T-cell (primary cell): ENCODE measurements at regions not wholly inside any gene's neighbourhood (a gene's known extent, or its start where the extent isn't known, plus 50 kb on each side); places are given as distances from the start of the nearest gene placed in this dataset.

Experiments
- ATAC-seq, 4 experiments: fragments of 200-7000 bp in 3 of 4; fragments of 150-1000 bp in 1 of 4; cut with Tn5 transposase; replicated peaks in 1 of 4; 1 replicate in 3 of 4; 2 replicates in 1 of 4; pipeline ENCODE4 v1.10.0; 2021; ENCODE audit warnings: moderate library complexity in 3 of 4, mild to moderate bottlenecking in 2 of 4, moderate number of reproducible peaks in 1 of 4
- CTCF ChIA-PET, 2 donors: fragments of 300-600 bp; sonication (Branson Sonifier 250); formaldehyde crosslinking; loops; one replicate each; lab custom pipeline; 2022; ENCODE audit warnings: antibody characterized with exemption in 2 of 2; lab: Charles Lee
- POLR2A ChIA-PET, 2 donors: fragments of 300-600 bp; sonication (Branson Sonifier 250); formaldehyde crosslinking; loops; one replicate each; lab custom pipeline; 2022; ENCODE audit warnings: antibody characterized with exemption in 2 of 2; lab: Charles Lee
- DNase-seq, 35 experiments: peaks; one replicate each; pipeline versions ENCODE4 v3.0.0 to v3.0.0-alpha.2; 2013 to 2023
- H3K27ac ChIP-seq: one replicate; pipeline ENCODE4 v1.5.1; 2013; ENCODE audit warnings: low read length
- H3K27me3 ChIP-seq, 2 experiments: replicated peaks in 1 of 2; 1 replicate in 1 of 2; 2 replicates in 1 of 2; pipeline versions ENCODE4 v1.6.1 to v1.7.0; 2013; ENCODE audit warnings: low read length in 1 of 2, mixed read lengths in 1 of 2; ENCODE audit not compliant: control insufficient read depth in 2 of 2, insufficient read depth in 2 of 2; ENCODE audit errors: extremely low read depth in 1 of 2
- H3K36me3 ChIP-seq, 2 donors: 1 replicate in 1 of 2; 2 replicates in 1 of 2; pipeline versions ENCODE4 v1.6.1 to v1.7.0; 2013; ENCODE audit warnings: low read length in 1 of 2; ENCODE audit not compliant: control insufficient read depth in 2 of 2, insufficient read depth in 1 of 2; ENCODE audit errors: extremely low read depth in 1 of 2
- H3K4me1 ChIP-seq, 2 experiments: 1 replicate in 1 of 2; 2 replicates in 1 of 2; pipeline versions ENCODE4 v1.6.1 to v1.7.0; 2013; ENCODE audit warnings: low read length in 2 of 2, mixed read lengths in 1 of 2; ENCODE audit not compliant: insufficient read depth in 2 of 2, control insufficient read depth in 1 of 2; ENCODE audit errors: extremely low read depth in 1 of 2
- H3K4me3 ChIP-seq, 2 donors: 1 replicate in 1 of 2; 2 replicates in 1 of 2; pipeline versions ENCODE4 v1.5.1 to v1.7.0; 2013; ENCODE audit warnings: mild to moderate bottlenecking in 2 of 2, low read length in 1 of 2, moderate library complexity in 1 of 2; ENCODE audit not compliant: control insufficient read depth in 1 of 2; ENCODE audit errors: extremely low read depth in 1 of 2
- H3K9me3 ChIP-seq: 2 replicates; pipeline ENCODE4 v1.7.0; 2013
- H3K27ac Mint-ChIP-seq, 2 donors: one replicate each; pipeline ENCODE4 v1.8.0; 2020 to 2021; ENCODE audit warnings: mild to moderate bottlenecking in 2 of 2, mixed read lengths in 2 of 2
- H3K27me3 Mint-ChIP-seq, 2 donors: one replicate each; pipeline ENCODE4 v1.8.0; 2021 to 2022; ENCODE audit warnings: mixed read lengths in 2 of 2
- H3K36me3 Mint-ChIP-seq: one replicate; pipeline ENCODE4 v1.8.0; 2021; ENCODE audit warnings: mixed read lengths
- H3K4me1 Mint-ChIP-seq, 3 donors: one replicate each; pipeline ENCODE4 v1.8.0; 2020 to 2022; ENCODE audit warnings: mixed read lengths in 3 of 3, mild to moderate bottlenecking in 1 of 3
- H3K4me3 Mint-ChIP-seq, 3 donors: one replicate each; pipeline ENCODE4 v1.8.0; 2020 to 2022; ENCODE audit warnings: mild to moderate bottlenecking in 3 of 3, mixed read lengths in 3 of 3, moderate library complexity in 3 of 3
- H3K9me3 Mint-ChIP-seq, 3 donors: one replicate each; pipeline ENCODE4 v1.8.0; 2020 to 2022; ENCODE audit warnings: mixed read lengths in 3 of 3
- WGBS: methylation state at CpG from one replicate; pipeline ENCODE4 v1.1.5; 2013; ENCODE audit warnings: missing lambda C conversion rate; ENCODE audit not compliant: insufficient coverage; 5-methylcytosine and 5-hydroxymethylcytosine counted together

GRCh38 chr4:52249581-52249980, 198.5 kb downstream of the SPATA18 start:
- CTCF ChIA-PET, result no interaction called here
- no peaks in the 10 kb centered on the region for H3K4me1 Mint-ChIP-seq
- Histone ChIP-seq H3K4me1 (no peaks in the 10 kb centered on the region), H3K27me3 (no peaks in the 10 kb centered on the region), H3K27ac (no peak overlapping the region), H3K9me3 (peaks cover 3% of the 10 kb centered on the region), H3K4me3 (no peak overlapping the region), H3K36me3 (no peaks in the 10 kb centered on the region)
- POLR2A ChIA-PET, result no interaction called here
- no peaks in the 10 kb centered on the region for H3K27me3 Mint-ChIP-seq
- DNase-seq, result no peak
- H3K9me3 Mint-ChIP-seq, result peaks cover 14 to 17% (median 16%) of the 10 kb centered on the region in 3 donors
- 80% methylated on average over 1 of the region's 2 CpGs for WGBS
- no peaks in the 10 kb centered on the region for H3K36me3 Mint-ChIP-seq
- no peak for ATAC-seq
- H3K4me3 Mint-ChIP-seq, result no peak overlapping the region
- H3K27ac Mint-ChIP-seq, result no peak overlapping the region

GRCh38 chr4:52250154-52250553, 199.1 kb downstream of the SPATA18 start:
- Mint-ChIP-seq H3K4me3 (no peak overlapping the region), H3K27me3 (no peaks in the 10 kb centered on the region), H3K36me3 (no peaks in the 10 kb centered on the region), H3K4me1 (no peaks in the 10 kb centered on the region), H3K27ac (no peak overlapping the region), H3K9me3 (peaks cover 14 to 17% (median 16%) of the 10 kb centered on the region in 3 donors)
- Histone ChIP-seq H3K27me3 (no peaks in the 10 kb centered on the region), H3K9me3 (peaks cover 3% of the 10 kb centered on the region), H3K4me1 (no peaks in the 10 kb centered on the region), H3K27ac (no peak overlapping the region), H3K36me3 (no peaks in the 10 kb centered on the region), H3K4me3 (no peak overlapping the region)
- DNase-seq, result no peak
- ChIA-PET CTCF (no interaction called here), POLR2A (no interaction called here)
- WGBS, result 50% methylated on average over 2 of the region's 2 CpGs
- ATAC-seq, result no peak

- Mint-ChIP-seq H3K27ac (no peak overlapping the region), H3K4me1 (no peaks in the 10 kb centered on the region), H3K9me3 (peaks cover 14 to 16% (median 14%) of the 10 kb centered on the region in 3 donors), H3K4me3 (no peak overlapping the region), H3K27me3 (no peaks in the 10 kb centered on the region), H3K36me3 (no peaks in the 10 kb centered on the region)
- DNase-seq, result no peak
- Histone ChIP-seq H3K27ac (no peak overlapping the region), H3K36me3 (no peaks in the 10 kb centered on the region), H3K9me3 (peaks cover 3% of the 10 kb centered on the region), H3K4me1 (no peaks in the 10 kb centered on the region), H3K4me3 (no peak overlapping the region), H3K27me3 (no peaks in the 10 kb centered on the region)
- CTCF ChIA-PET, result interaction anchor here in 1 of 2 donors (0.6 kb wide), 1 partner anchor 371 kb away, joined by 5 read pairs; no protein-coding TSS in a partner anchor
- POLR2A ChIA-PET, result no interaction called here
- 89% methylated on average over 1 of the region's 2 CpGs for WGBS
- no peak for ATAC-seq
These were observed 200.8 kb downstream of the SPATA18 start for GRCh38 chr4:52251864-52252263.

- 100% methylated on average over 1 of the region's 5 CpGs for WGBS
- Histone ChIP-seq H3K27me3 (no peaks in the 10 kb centered on the region), H3K27ac (no peak overlapping the region), H3K36me3 (no peaks in the 10 kb centered on the region), H3K4me3 (no peak overlapping the region), H3K9me3 (peaks cover 3% of the 10 kb centered on the region), H3K4me1 (no peaks in the 10 kb centered on the region)
- Mint-ChIP-seq H3K4me3 (no peak overlapping the region), H3K4me1 (no peaks in the 10 kb centered on the region), H3K36me3 (no peaks in the 10 kb centered on the region), H3K27me3 (no peaks in the 10 kb centered on the region), H3K9me3 (peaks cover 13 to 16% (median 14%) of the 10 kb centered on the region in 3 donors), H3K27ac (no peak overlapping the region)
- ATAC-seq, result no peak
- ChIA-PET POLR2A (no interaction called here), CTCF (no interaction called here)
- DNase-seq, result no peak
These were observed 201.9 kb downstream of the SPATA18 start for GRCh38 chr4:52253025-52253424.

- H3K27me3 ChIP-seq, result no peaks in the 10 kb centered on the region
- H3K27me3 Mint-ChIP-seq, result no peaks in the 10 kb centered on the region
- no peak overlapping the region for H3K4me3 ChIP-seq
- DNase-seq (no peak), ATAC-seq (no peak)
- H3K4me1 ChIP-seq, result no peaks in the 10 kb centered on the region
- H3K9me3 Mint-ChIP-seq, result peaks cover 13 to 14% (median 13%) of the 10 kb centered on the region in 3 donors
- CTCF ChIA-PET, result no interaction called here
- no peak overlapping the region for H3K27ac Mint-ChIP-seq
- H3K36me3 ChIP-seq, result no peaks in the 10 kb centered on the region
- no peaks in the 10 kb centered on the region for H3K4me1 Mint-ChIP-seq
- no peaks in the 10 kb centered on the region for H3K36me3 Mint-ChIP-seq
- no peak overlapping the region for H3K4me3 Mint-ChIP-seq
- H3K27ac ChIP-seq, result no peak overlapping the region
- WGBS, result no CpG with 5 or more reads among the region's 2 CpGs
- POLR2A ChIA-PET, result no interaction called here
- peaks cover 3% of the 10 kb centered on the region for H3K9me3 ChIP-seq
These were observed 205.4 kb downstream of the SPATA18 start for GRCh38 chr4:52256522-52256921.

- ChIA-PET CTCF (no interaction called here), POLR2A (no interaction called here)
- H3K27ac ChIP-seq, result no peak overlapping the region
- no peaks in the 10 kb centered on the region for H3K9me3 Mint-ChIP-seq
- no peaks in the 10 kb centered on the region for H3K27me3 ChIP-seq
- no peaks in the 10 kb centered on the region for H3K9me3 ChIP-seq
- H3K36me3 ChIP-seq, result no peaks in the 10 kb centered on the region
- no peaks in the 10 kb centered on the region for H3K4me1 Mint-ChIP-seq
- DNase-seq, result no peak
- H3K36me3 Mint-ChIP-seq, result no peaks in the 10 kb centered on the region
- H3K4me3 ChIP-seq, result no peak overlapping the region
- no peaks in the 10 kb centered on the region for H3K4me1 ChIP-seq
- no peak overlapping the region for H3K27ac Mint-ChIP-seq
- no peak overlapping the region for H3K4me3 Mint-ChIP-seq
- no peaks in the 10 kb centered on the region for H3K27me3 Mint-ChIP-seq
- WGBS, result 80% methylated on average over 2 of the region's 3 CpGs
- no peak for ATAC-seq
These were observed 208.9 kb downstream of the SPATA18 start for GRCh38 chr4:52259978-52260377.
